Trophoblast cell (in vitro differentiated cells and primary cell): ENCODE measurements at regions not wholly inside any gene's neighbourhood (a gene's known extent, or its start where the extent isn't known, plus 50 kb on each side); places are given as distances from the start of the nearest gene placed in this dataset.

Experiments used
- DNase-seq, 2 donors: peaks; one replicate each; pipeline ENCODE4 v3.0.0-alpha.2; 2016
- H2AFZ ChIP-seq: 2 replicates; pipeline ENCODE4 v1.6.1; 2013; ENCODE audit warnings: low read length, moderate library complexity, mild to moderate bottlenecking; ENCODE audit not compliant: insufficient read depth, poor library complexity
- H2AK5ac ChIP-seq: 2 replicates; pipeline ENCODE4 v1.6.1; 2013; ENCODE audit warnings: mild to moderate bottlenecking, low read length
- H2BK120ac ChIP-seq: 2 replicates; pipeline ENCODE4 v1.6.1; 2013; ENCODE audit warnings: low read length, mild to moderate bottlenecking, moderate library complexity; ENCODE audit not compliant: insufficient read depth, poor library complexity
- H2BK12ac ChIP-seq: 2 replicates; pipeline ENCODE4 v1.6.1; 2013; ENCODE audit warnings: mild to moderate bottlenecking, low read length, moderate library complexity
- H2BK5ac ChIP-seq: 2 replicates; pipeline ENCODE4 v1.6.1; 2013; ENCODE audit warnings: low read length, low read depth, moderate library complexity, mild to moderate bottlenecking; ENCODE audit not compliant: poor library complexity
- H3K14ac ChIP-seq: 2 replicates; pipeline ENCODE4 v1.6.1; 2013; ENCODE audit warnings: mild to moderate bottlenecking, low read length
- H3K18ac ChIP-seq: 2 replicates; pipeline ENCODE4 v1.6.1; 2013; ENCODE audit warnings: mild to moderate bottlenecking, low read length
- H3K23ac ChIP-seq: 2 replicates; pipeline ENCODE4 v1.6.1; 2013; ENCODE audit warnings: low read length
- H3K27ac ChIP-seq: 2 replicates; pipeline ENCODE4 v1.5.1; 2013; ENCODE audit warnings: low read depth, mild to moderate bottlenecking, inconsistent platforms, low read length, moderate library complexity
- H3K27me3 ChIP-seq: 2 replicates; pipeline ENCODE4 v1.6.1; 2013; ENCODE audit warnings: inconsistent platforms, mild to moderate bottlenecking, low read length, moderate library complexity; ENCODE audit not compliant: insufficient read depth
- H3K36me3 ChIP-seq, 2 experiments: 1 replicate in 1 of 2; 2 replicates in 1 of 2; pipeline ENCODE4 v1.6.1; 2013; ENCODE audit warnings: low read length in 2 of 2, mild to moderate bottlenecking in 2 of 2, moderate library complexity in 1 of 2; ENCODE audit not compliant: insufficient read depth in 2 of 2, control insufficient read depth in 1 of 2
- H3K4ac ChIP-seq: 2 replicates; pipeline ENCODE4 v1.6.1; 2013; ENCODE audit warnings: low read depth, mild to moderate bottlenecking, low read length, moderate library complexity
- H3K4me1 ChIP-seq, 2 experiments: 1 replicate in 1 of 2; 2 replicates in 1 of 2; pipeline ENCODE4 v1.6.1; 2013; ENCODE audit warnings: low read length in 2 of 2, mild to moderate bottlenecking in 2 of 2, moderate library complexity in 1 of 2; ENCODE audit not compliant: insufficient read depth in 2 of 2, control insufficient read depth in 1 of 2
- H3K4me2 ChIP-seq: 2 replicates; pipeline ENCODE4 v1.6.1; 2013; ENCODE audit warnings: inconsistent platforms, mild to moderate bottlenecking, low read length, moderate library complexity
- H3K4me3 ChIP-seq: 2 replicates; pipeline ENCODE4 v1.5.1; 2013; ENCODE audit warnings: mild to moderate bottlenecking, low read depth, low read length, inconsistent platforms
- H3K79me1 ChIP-seq: one replicate; pipeline ENCODE4 v1.6.1; 2013; ENCODE audit warnings: low read length
- H3K79me2 ChIP-seq: 2 replicates; pipeline ENCODE4 v1.6.1; 2013; ENCODE audit warnings: low read length, mild to moderate bottlenecking; ENCODE audit not compliant: control insufficient read depth, insufficient read depth, poor library complexity
- H3K9ac ChIP-seq: 2 replicates; pipeline ENCODE4 v1.6.1; 2013; ENCODE audit warnings: mild to moderate bottlenecking, low read length
- H3K9me3 ChIP-seq: 2 replicates; pipeline ENCODE4 v1.6.1; 2013; ENCODE audit warnings: low read depth, mild to moderate bottlenecking, control low read depth, inconsistent platforms, low read length; ENCODE audit not compliant: insufficient read depth
- H4K12ac ChIP-seq: 2 replicates; pipeline ENCODE4 v1.6.1; 2013; ENCODE audit warnings: low read depth, mild to moderate bottlenecking, low read length, moderate library complexity
- H4K8ac ChIP-seq: 2 replicates; pipeline ENCODE4 v1.6.1; 2013; ENCODE audit warnings: low read depth, mild to moderate bottlenecking, low read length, moderate library complexity
- H4K91ac ChIP-seq: one replicate; pipeline ENCODE4 v1.6.1; 2013; ENCODE audit warnings: low read depth, mild to moderate bottlenecking, low read length, moderate library complexity
- WGBS: extraction: QIAGEN DNeasy Blood & Tissue Kit; methylation state at CpG from one replicate; pipeline ENCODE4 v1.1.7; 2013; ENCODE audit warnings: missing lambda C conversion rate; ENCODE audit not compliant: insufficient read length, insufficient coverage; ENCODE audit errors: extremely low coverage; 5-methylcytosine and 5-hydroxymethylcytosine counted together

GRCh38 chr10:64173826-64174225, 652.6 kb downstream of the REEP3 start:
- no peak overlapping the region for H2BK120ac ChIP-seq
- H2AK5ac ChIP-seq: no peak overlapping the region
- H3K9me3 ChIP-seq: no peaks in the 10 kb centered on the region
- no peak overlapping the region for H2BK5ac ChIP-seq
- H3K23ac ChIP-seq: no peak overlapping the region
- no peak overlapping the region for H3K4me2 ChIP-seq
- H3K27ac ChIP-seq: no peak overlapping the region
- no peak overlapping the region for H3K14ac ChIP-seq
- H2BK12ac ChIP-seq: no peak overlapping the region
- peaks cover 2 to 5% of the 10 kb centered on the region in 2 experiments for H3K4me1 ChIP-seq
- DNase-seq: no peak
- H3K4ac ChIP-seq: no peak overlapping the region
- no peak overlapping the region for H4K8ac ChIP-seq
- no peak overlapping the region for H3K9ac ChIP-seq
- peaks cover 0 to 3% of the 10 kb centered on the region in 2 experiments for H3K36me3 ChIP-seq
- H3K79me1 ChIP-seq: peaks cover 2% of the 10 kb centered on the region
- H3K27me3 ChIP-seq: no peaks in the 10 kb centered on the region
- H3K4me3 ChIP-seq: no peak overlapping the region
- H3K79me2 ChIP-seq: no peaks in the 10 kb centered on the region
- no peak overlapping the region for H4K12ac ChIP-seq
- H2AFZ ChIP-seq: no peak overlapping the region
- no peak overlapping the region for H3K18ac ChIP-seq
- no peak overlapping the region for H4K91ac ChIP-seq

- peaks cover 2 to 5% of the 10 kb centered on the region in 2 experiments for H3K4me1 ChIP-seq
- H2AK5ac ChIP-seq: no peak overlapping the region
- H3K4me2 ChIP-seq: no peak overlapping the region
- no peak overlapping the region for H2BK5ac ChIP-seq
- peaks cover 0 to 3% of the 10 kb centered on the region in 2 experiments for H3K36me3 ChIP-seq
- no peak overlapping the region for H3K9ac ChIP-seq
- H4K12ac ChIP-seq: no peak overlapping the region
- H2BK12ac ChIP-seq: no peak overlapping the region
- no peak overlapping the region for H4K8ac ChIP-seq
- no peak overlapping the region for H2BK120ac ChIP-seq
- H3K4ac ChIP-seq: no peak overlapping the region
- no peak overlapping the region for H3K18ac ChIP-seq
- H3K79me1 ChIP-seq: peaks cover 2% of the 10 kb centered on the region
- H3K27me3 ChIP-seq: no peaks in the 10 kb centered on the region
- H3K27ac ChIP-seq: no peak overlapping the region
- H2AFZ ChIP-seq: no peak overlapping the region
- H3K14ac ChIP-seq: no peak overlapping the region
- DNase-seq: no peak
- no peak overlapping the region for H3K4me3 ChIP-seq
- no peaks in the 10 kb centered on the region for H3K79me2 ChIP-seq
- no peaks in the 10 kb centered on the region for H3K9me3 ChIP-seq
- H3K23ac ChIP-seq: no peak overlapping the region
- no peak overlapping the region for H4K91ac ChIP-seq
- 100% methylated on average over 4 of the region's 9 CpGs for WGBS
Observed at GRCh38 chr10:64174666-64175255, 653.6 kb downstream of the REEP3 start.

GRCh38 chr10:64175271-64175962, 654.2 kb downstream of the REEP3 start:
- Histone ChIP-seq H4K12ac (no peak overlapping the region), H3K27me3 (no peaks in the 10 kb centered on the region), H3K4me3 (no peak overlapping the region), H3K4me1 (peaks cover 2 to 5% of the 10 kb centered on the region in 2 experiments), H3K18ac (no peak overlapping the region), H3K14ac (no peak overlapping the region), H3K9me3 (no peaks in the 10 kb centered on the region), H2AK5ac (no peak overlapping the region), H2BK120ac (peak overlapping the region; percentile 75), H3K27ac (no peak overlapping the region), H3K79me2 (no peaks in the 10 kb centered on the region), H2BK12ac (no peak overlapping the region), H3K23ac (no peak overlapping the region), H3K4ac (no peak overlapping the region), H3K36me3 (peaks cover 0 to 3% of the 10 kb centered on the region in 2 experiments), H4K8ac (no peak overlapping the region), H4K91ac (no peak overlapping the region), H3K9ac (no peak overlapping the region), H2AFZ (no peak overlapping the region), H3K4me2 (no peak overlapping the region), H3K79me1 (peaks cover 2% of the 10 kb centered on the region), H2BK5ac (no peak overlapping the region)
- WGBS: no CpG with 5 or more reads among the region's 4 CpGs
- DNase-seq: no peak

GRCh38 chr10:64182671-64183070, 661.5 kb downstream of the REEP3 start:
- no peak overlapping the region for H2BK120ac ChIP-seq
- no peak overlapping the region for H3K27ac ChIP-seq
- H3K79me1 ChIP-seq: no peaks in the 10 kb centered on the region
- no peak for DNase-seq
- H3K23ac ChIP-seq: no peak overlapping the region
- H3K18ac ChIP-seq: no peak overlapping the region
- no peak overlapping the region for H3K9ac ChIP-seq
- no peaks in the 10 kb centered on the region for H3K36me3 ChIP-seq
- H3K4me2 ChIP-seq: no peak overlapping the region
- no peaks in the 10 kb centered on the region for H3K27me3 ChIP-seq
- no peaks in the 10 kb centered on the region for H3K4me1 ChIP-seq
- no peak overlapping the region for H2BK5ac ChIP-seq
- no peak overlapping the region for H4K91ac ChIP-seq
- H3K79me2 ChIP-seq: no peaks in the 10 kb centered on the region
- no peak overlapping the region for H4K8ac ChIP-seq
- H2AK5ac ChIP-seq: no peak overlapping the region
- no peak overlapping the region for H3K4me3 ChIP-seq
- no peaks in the 10 kb centered on the region for H3K9me3 ChIP-seq
- H3K4ac ChIP-seq: no peak overlapping the region
- H2BK12ac ChIP-seq: no peak overlapping the region
- H3K14ac ChIP-seq: no peak overlapping the region
- no peak overlapping the region for H2AFZ ChIP-seq
- H4K12ac ChIP-seq: no peak overlapping the region
